Cardiac muscle cell (in vitro differentiated cells and primary cell): ENCODE measurements at regions not wholly inside any gene's neighbourhood (a gene's known extent, or its start where the extent isn't known, plus 50 kb on each side); places are given as distances from the start of the nearest gene placed in this dataset.
A peak's percentile ranks its signal among the peaks of the same experiment; 100 is the strongest.
"Not testable (repeated sequence)": the region's sequence is repeated elsewhere in the genome, so short reads cannot be mapped to it uniquely, and the experiment has no call there.

Experiments used
- DNase-seq, 2 donors: peaks; one replicate each; pipeline versions ENCODE4 v3.0.0 to v3.0.0-alpha.2; 2010 to 2017; ENCODE audit warnings: low read depth in 1 of 2, low spot score in 1 of 2
- H3K27ac ChIP-seq: fragments of 200-600 bp; sonication (generic); 2 replicates; pipeline ENCODE4 v1.5.1; 2016
- H3K27me3 ChIP-seq: fragments of 200-600 bp; sonication (generic); 2 replicates; pipeline ENCODE4 v1.6.0; 2016; ENCODE audit warnings: control low read depth
- H3K36me3 ChIP-seq: fragments of 200-600 bp; sonication (generic); 2 replicates; pipeline ENCODE4 v1.5.1; 2016; ENCODE audit warnings: control low read depth
- H3K4me1 ChIP-seq: fragments of 200-600 bp; sonication (generic); 2 replicates; pipeline ENCODE4 v1.8.1; 2017; ENCODE audit warnings: low read depth, mild to moderate bottlenecking, mixed run types
- H3K4me3 ChIP-seq: fragments of 200-600 bp; sonication (generic); 2 replicates; pipeline ENCODE4 v1.5.1; 2016; ENCODE audit warnings: mild to moderate bottlenecking
- H3K9me3 ChIP-seq: fragments of 200-600 bp; sonication (generic); 2 replicates; pipeline ENCODE4 v1.5.1; 2017; ENCODE audit warnings: low read depth, mild to moderate bottlenecking, control low read depth
- CTCF ChIP-seq: IDR thresholded peaks from 2 replicates; pipeline ENCODE4 v1.5.1; 2012; ENCODE audit warnings: low read depth, mild to moderate bottlenecking, low read length

DNA sequence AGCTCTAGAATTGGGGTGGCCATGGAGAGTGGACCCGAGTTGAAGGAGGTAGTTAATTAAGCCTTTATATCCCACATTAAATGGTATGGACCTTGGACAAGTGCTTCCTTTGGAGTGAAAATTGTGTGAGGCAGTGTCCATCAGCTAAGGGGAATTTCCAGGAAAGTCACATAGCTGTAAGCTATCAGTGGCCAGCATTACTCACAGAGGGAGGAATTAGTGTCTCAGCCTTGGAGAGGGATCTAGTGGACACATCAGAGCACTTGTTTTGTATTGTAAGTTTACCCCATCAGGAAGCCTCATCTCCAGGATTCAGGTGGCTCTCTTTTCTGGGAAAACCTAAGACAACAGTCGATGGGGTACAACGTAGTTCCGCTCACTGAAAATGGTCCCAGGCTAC is 416.7 kb downstream of the TFEC start:
- Histone ChIP-seq H3K27me3 (no peaks in the 10 kb centered on the region), H3K4me1 (no peaks in the 10 kb centered on the region), H3K9me3 (no peaks in the 10 kb centered on the region), H3K27ac (no peak overlapping the region), H3K4me3 (no peak overlapping the region), H3K36me3 (no peaks in the 10 kb centered on the region)
- no peak for TF ChIP-seq CTCF
- DNase-seq: no peak

GRCh38 chr7:115603416-115603815 is 427.1 kb downstream of the TFEC start:
- H3K36me3 ChIP-seq: no peaks in the 10 kb centered on the region
- H3K4me1 ChIP-seq: no peaks in the 10 kb centered on the region
- no peaks in the 10 kb centered on the region for H3K27me3 ChIP-seq
- H3K9me3 ChIP-seq: no peaks in the 10 kb centered on the region
- no peak for TF ChIP-seq CTCF
- no peak overlapping the region for H3K4me3 ChIP-seq
- H3K27ac ChIP-seq: no peak overlapping the region
- DNase-seq: no peak

GRCh38 chr7:115600207-115600606 is 430.4 kb downstream of the TFEC start:
- TF ChIP-seq CTCF: no peak
- Histone ChIP-seq H3K9me3 (no peaks in the 10 kb centered on the region), H3K27me3 (no peaks in the 10 kb centered on the region), H3K36me3 (no peaks in the 10 kb centered on the region), H3K4me1 (no peaks in the 10 kb centered on the region), H3K4me3 (no peak overlapping the region), H3K27ac (no peak overlapping the region)
- DNase-seq: no peak

- not testable (repeated sequence) for H3K9me3 ChIP-seq, H3K36me3 ChIP-seq, DNase-seq, H3K27ac ChIP-seq, H3K4me1 ChIP-seq, H3K27me3 ChIP-seq, H3K4me3 ChIP-seq
Measured at GRCh38 chr7:115599184-115599583, 431.4 kb downstream of the TFEC start.

- H3K27ac ChIP-seq, H3K36me3 ChIP-seq, DNase-seq, H3K27me3 ChIP-seq, H3K4me1 ChIP-seq, H3K4me3 ChIP-seq, H3K9me3 ChIP-seq: not testable (repeated sequence)
Measured at GRCh38 chr7:115597220-115597619, 433.3 kb downstream of the TFEC start.

GRCh38 chr7:115593111-115593510 is 437.5 kb downstream of the TFEC start:
- TF ChIP-seq CTCF: no peak
- Histone ChIP-seq H3K4me1 (no peaks in the 10 kb centered on the region), H3K9me3 (no peaks in the 10 kb centered on the region), H3K27me3 (no peaks in the 10 kb centered on the region), H3K27ac (no peak overlapping the region), H3K36me3 (no peaks in the 10 kb centered on the region), H3K4me3 (no peak overlapping the region)
- peak in 1 of 2 donors; percentile 31 for DNase-seq
